ENCODE measurements at regions not wholly inside any gene's neighbourhood (a gene's known extent, or its start where the extent isn't known, plus 50 kb on each side); places are given as distances from the start of the nearest gene placed in this dataset.

GRCh38 chr13:108561149-108561548 is 68.3 kb upstream of the MYO16 start:
- DNase-seq, result no peak
- 55 to 58% methylated on average over 2 of the region's 2 CpGs for WGBS, 2 donors
- intact Hi-C loops (cut with DNase I; ENCODE audit: low total_unique reads), result no loop called here
- no peaks in the 10 kb centered on the region for H3K9me3 ChIP-seq
- H3K4me3 ChIP-seq, result no peak overlapping the region
- TF ChIP-seq CTCF (IDR thresholded peaks at IDR 0.05) (no peak), POLR2A (IDR thresholded peaks at IDR 0.05) (no peak)
- H3K4me1 ChIP-seq, result no peaks in the 10 kb centered on the region
- H3K27me3 ChIP-seq, result no peaks in the 10 kb centered on the region
- no peaks in the 10 kb centered on the region for H3K36me3 ChIP-seq (ENCODE audit: low read depth, missing control alignments)
- no peak overlapping the region for H3K27ac ChIP-seq

- no peaks in the 10 kb centered on the region for H3K36me3 ChIP-seq (ENCODE audit: low read depth, missing control alignments)
- no peak for DNase-seq
- no peaks in the 10 kb centered on the region for H3K4me1 ChIP-seq
- H3K27me3 ChIP-seq, result no peaks in the 10 kb centered on the region
- TF ChIP-seq POLR2A (IDR thresholded peaks at IDR 0.05) (no peak), CTCF (IDR thresholded peaks at IDR 0.05) (no peak)
- WGBS, 2 donors, result 90% methylated on average over 2 of the region's 2 CpGs
- no peaks in the 10 kb centered on the region for H3K9me3 ChIP-seq
- intact Hi-C loops (cut with DNase I; ENCODE audit: low total_unique reads), result no loop called here
- no peak overlapping the region for H3K27ac ChIP-seq
- no peak overlapping the region for H3K4me3 ChIP-seq
These were observed 62.8 kb upstream of the MYO16 start for GRCh38 chr13:108566413-108567170.

DNA sequence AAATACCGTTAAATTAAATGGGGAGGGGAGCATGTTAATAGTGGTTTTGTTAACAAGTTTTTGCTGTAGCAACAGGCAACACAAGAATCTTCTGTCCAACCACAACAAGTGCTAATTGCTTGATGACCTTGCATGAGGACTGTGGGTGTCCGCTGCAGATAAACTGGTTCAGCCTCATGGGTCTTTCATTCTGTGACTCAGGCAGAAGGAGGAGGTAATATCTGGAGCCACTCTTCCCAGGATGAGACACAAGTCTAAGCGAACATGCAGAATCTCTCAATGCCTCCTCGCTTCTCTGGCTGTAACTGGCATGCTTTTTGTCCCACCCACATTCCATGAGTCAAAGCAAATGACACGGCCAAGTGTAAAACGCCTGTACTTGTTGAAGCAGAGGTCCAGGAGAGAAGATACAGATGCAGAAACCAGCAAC is 56.6 kb upstream of the MYO16 start:
- intact Hi-C loops (cut with DNase I; ENCODE audit: low total_unique reads), result no loop called here
- H3K27me3 ChIP-seq, result no peaks in the 10 kb centered on the region
- H3K36me3 ChIP-seq (ENCODE audit: low read depth, missing control alignments), result no peaks in the 10 kb centered on the region
- H3K27ac ChIP-seq, result no peak overlapping the region
- WGBS, 2 donors, result 68 to 71% methylated on average over 6 of the region's 6 CpGs
- DNase-seq, result no peak
- H3K4me3 ChIP-seq, result no peak overlapping the region
- no peaks in the 10 kb centered on the region for H3K9me3 ChIP-seq
- TF ChIP-seq POLR2A (IDR thresholded peaks at IDR 0.05) (no peak), CTCF (IDR thresholded peaks at IDR 0.05) (no peak)
- H3K4me1 ChIP-seq, result no peaks in the 10 kb centered on the region

- H3K27me3 ChIP-seq, result no peaks in the 10 kb centered on the region
- H3K27ac ChIP-seq, result no peak overlapping the region
- H3K4me3 ChIP-seq, result no peak overlapping the region
- DNase-seq, result no peak
- H3K9me3 ChIP-seq, result no peaks in the 10 kb centered on the region
- TF ChIP-seq POLR2A (IDR thresholded peaks at IDR 0.05) (no peak), CTCF (IDR thresholded peaks at IDR 0.05) (no peak)
- no peaks in the 10 kb centered on the region for H3K36me3 ChIP-seq (ENCODE audit: low read depth, missing control alignments)
- no peaks in the 10 kb centered on the region for H3K4me1 ChIP-seq
- intact Hi-C loops (cut with DNase I; ENCODE audit: low total_unique reads), result no loop called here
- WGBS, 2 donors, result 47 to 72% methylated on average over 1 of the region's 1 CpG
These were observed 56.0 kb upstream of the MYO16 start for GRCh38 chr13:108573455-108573854.

- H3K9me3 ChIP-seq, result no peaks in the 10 kb centered on the region
- H3K27me3 ChIP-seq, result no peaks in the 10 kb centered on the region
- TF ChIP-seq POLR2A (IDR thresholded peaks at IDR 0.05), result no peak
- no peak for TF ChIP-seq CTCF (IDR thresholded peaks at IDR 0.05)
- intact Hi-C loops (cut with DNase I; ENCODE audit: low total_unique reads), result no loop called here
- H3K4me3 ChIP-seq, result no peak overlapping the region
- no peaks in the 10 kb centered on the region for H3K36me3 ChIP-seq (ENCODE audit: low read depth, missing control alignments)
- no peaks in the 10 kb centered on the region for H3K4me1 ChIP-seq
- DNase-seq, result no peak
- H3K27ac ChIP-seq, result no peak overlapping the region
These were observed 54.6 kb upstream of the MYO16 start for GRCh38 chr13:108574856-108575255.

All from testis (tissue), 2 donors.